ENCODE measurements at regions not wholly inside any gene's neighbourhood (a gene's known extent, or its start where the extent isn't known, plus 50 kb on each side); places are given as distances from the start of the nearest gene placed in this dataset.

DNA sequence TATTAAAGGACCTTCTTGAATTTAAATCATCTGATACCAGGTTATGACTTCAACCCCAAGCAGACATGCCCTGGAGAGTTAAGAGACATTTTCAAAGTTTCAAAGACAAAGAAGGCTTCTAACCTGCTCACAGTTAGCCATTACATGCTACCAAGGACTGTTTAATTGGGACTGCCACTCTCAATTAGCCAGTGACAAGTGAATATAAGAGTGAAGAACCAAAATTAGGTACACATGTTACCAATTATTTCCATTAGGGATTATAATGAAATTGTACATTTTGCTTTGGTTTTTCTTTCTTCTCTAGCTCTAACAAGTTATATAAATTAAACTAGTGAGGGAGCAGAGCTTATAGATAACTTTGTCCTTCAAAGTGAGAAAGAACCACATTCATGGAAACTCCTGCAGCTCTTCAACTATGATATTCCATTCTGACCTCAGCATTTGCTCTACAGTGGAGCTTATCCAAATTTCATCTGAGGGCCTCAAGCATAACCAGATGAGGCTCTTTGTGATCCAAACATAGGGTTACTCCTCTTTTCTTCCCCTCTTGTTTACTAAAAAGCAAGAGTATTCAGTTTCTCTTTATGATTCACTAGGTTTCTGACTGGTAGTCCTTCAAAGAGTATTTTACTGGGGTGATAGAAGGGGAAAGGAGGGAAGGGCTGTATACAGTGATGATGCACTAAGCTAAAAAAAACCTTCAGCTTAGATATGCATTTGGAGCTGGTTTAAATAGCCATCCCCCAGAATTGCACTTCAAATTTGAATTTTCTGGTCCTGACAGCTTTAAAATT, 91.3 kb downstream of the DUSP6 start:
- Histone ChIP-seq H3K4me3 (ENCODE audit: low read depth, low read length) (no peak overlapping the region), H3K4me2 (ENCODE audit: low read length) (no peak overlapping the region), H3K9ac (no peak overlapping the region), H3K27me3 (ENCODE audit: control insufficient read depth, insufficient read depth, low read length) (no peaks in the 10 kb centered on the region), H3K27ac (no peak overlapping the region), H3K9me3 (ENCODE audit: control insufficient read depth, low read length) (no peaks in the 10 kb centered on the region), H3K36me3 (ENCODE audit: control insufficient read depth, insufficient read depth, low read length) (no peaks in the 10 kb centered on the region), H3K4me1 (no peaks in the 10 kb centered on the region), H2AFZ (peak overlapping the region; percentile 24), H3K79me2 (no peaks in the 10 kb centered on the region)
- TF ChIP-seq, protein P1, sequence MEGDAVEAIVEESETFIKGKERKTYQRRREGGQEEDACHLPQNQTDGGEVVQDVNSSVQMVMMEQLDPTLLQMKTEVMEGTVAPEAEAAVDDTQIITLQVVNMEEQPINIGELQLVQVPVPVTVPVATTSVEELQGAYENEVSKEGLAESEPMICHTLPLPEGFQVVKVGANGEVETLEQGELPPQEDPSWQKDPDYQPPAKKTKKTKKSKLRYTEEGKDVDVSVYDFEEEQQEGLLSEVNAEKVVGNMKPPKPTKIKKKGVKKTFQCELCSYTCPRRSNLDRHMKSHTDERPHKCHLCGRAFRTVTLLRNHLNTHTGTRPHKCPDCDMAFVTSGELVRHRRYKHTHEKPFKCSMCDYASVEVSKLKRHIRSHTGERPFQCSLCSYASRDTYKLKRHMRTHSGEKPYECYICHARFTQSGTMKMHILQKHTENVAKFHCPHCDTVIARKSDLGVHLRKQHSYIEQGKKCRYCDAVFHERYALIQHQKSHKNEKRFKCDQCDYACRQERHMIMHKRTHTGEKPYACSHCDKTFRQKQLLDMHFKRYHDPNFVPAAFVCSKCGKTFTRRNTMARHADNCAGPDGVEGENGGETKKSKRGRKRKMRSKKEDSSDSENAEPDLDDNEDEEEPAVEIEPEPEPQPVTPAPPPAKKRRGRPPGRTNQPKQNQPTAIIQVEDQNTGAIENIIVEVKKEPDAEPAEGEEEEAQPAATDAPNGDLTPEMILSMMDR (IDR thresholded peaks at IDR 0.05) = no peak

DNA sequence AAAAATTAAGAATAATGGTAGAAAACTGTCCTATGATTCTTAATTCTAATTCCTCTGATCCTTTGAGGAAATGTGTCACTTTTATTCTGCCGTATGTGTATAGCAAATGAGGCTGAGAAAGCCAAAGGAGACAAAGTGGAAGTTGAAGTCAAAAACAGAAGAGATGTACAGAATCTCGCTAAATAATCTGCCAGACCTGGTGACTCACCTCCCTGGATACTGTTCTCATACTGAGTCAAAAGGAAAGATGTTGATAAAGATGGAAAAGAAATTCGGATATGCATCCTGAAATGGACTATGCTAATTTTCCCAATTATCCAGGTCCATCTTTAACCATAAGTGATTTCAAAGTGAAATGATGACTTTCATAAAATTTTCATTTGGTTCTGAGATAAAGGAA, 92.5 kb downstream of the DUSP6 start:
- H3K27ac ChIP-seq = no peak overlapping the region
- TF ChIP-seq, protein P1 (IDR thresholded peaks at IDR 0.05) = no peak
- H3K79me2 ChIP-seq = no peaks in the 10 kb centered on the region
- no peak overlapping the region for H3K4me2 ChIP-seq (ENCODE audit: low read length)
- H2AFZ ChIP-seq = no peak overlapping the region
- H3K27me3 ChIP-seq (ENCODE audit: control insufficient read depth, insufficient read depth, low read length) = no peaks in the 10 kb centered on the region
- H3K36me3 ChIP-seq (ENCODE audit: control insufficient read depth, insufficient read depth, low read length) = no peaks in the 10 kb centered on the region
- no peaks in the 10 kb centered on the region for H3K4me1 ChIP-seq
- no peak overlapping the region for H3K9ac ChIP-seq
- no peaks in the 10 kb centered on the region for H3K9me3 ChIP-seq (ENCODE audit: control insufficient read depth, low read length)
- H3K4me3 ChIP-seq (ENCODE audit: low read depth, low read length) = no peak overlapping the region

DNA sequence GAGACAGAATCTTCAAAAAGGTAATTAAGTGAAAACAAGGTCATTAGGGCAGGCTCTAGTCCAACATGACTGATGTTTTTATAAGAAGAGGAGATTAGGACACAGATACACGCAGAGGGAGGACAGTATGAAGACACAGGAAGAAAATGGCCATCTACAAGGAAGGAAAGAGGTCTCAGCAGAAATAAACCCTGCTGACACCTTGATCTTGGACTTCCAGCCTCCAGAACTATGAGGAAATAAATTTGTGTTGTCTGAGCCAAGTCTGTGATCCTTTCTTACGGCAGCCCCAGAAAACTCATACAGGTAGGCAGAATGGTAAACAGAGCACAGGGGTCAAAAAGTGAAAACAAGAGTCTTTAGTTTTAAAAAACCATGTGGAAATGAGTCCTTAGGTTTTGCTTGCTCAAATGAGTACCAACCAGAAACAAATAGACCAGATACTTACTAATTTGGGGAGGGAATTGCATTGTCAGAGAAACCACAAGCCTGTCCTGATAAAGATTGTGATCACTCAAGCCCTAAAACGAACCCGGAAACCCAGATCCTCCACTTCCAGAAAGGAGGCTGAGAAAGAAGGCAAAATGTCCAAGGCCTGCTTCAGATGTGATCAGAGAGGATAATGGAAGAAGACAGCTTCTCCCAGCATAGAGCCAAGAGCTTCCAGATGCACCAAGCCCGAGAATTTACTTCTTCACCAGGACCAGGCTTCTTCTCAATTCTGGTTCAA, 93.9 kb downstream of the DUSP6 start:
- no peak overlapping the region for H2AFZ ChIP-seq
- no peak overlapping the region for H3K4me3 ChIP-seq (ENCODE audit: low read depth, low read length)
- no peaks in the 10 kb centered on the region for H3K27me3 ChIP-seq (ENCODE audit: control insufficient read depth, insufficient read depth, low read length)
- no peaks in the 10 kb centered on the region for H3K79me2 ChIP-seq
- TF ChIP-seq, protein P1 (IDR thresholded peaks at IDR 0.05) = no peak
- H3K4me1 ChIP-seq = no peaks in the 10 kb centered on the region
- no peaks in the 10 kb centered on the region for H3K9me3 ChIP-seq (ENCODE audit: control insufficient read depth, low read length)
- no peak overlapping the region for H3K4me2 ChIP-seq (ENCODE audit: low read length)
- no peaks in the 10 kb centered on the region for H3K36me3 ChIP-seq (ENCODE audit: control insufficient read depth, insufficient read depth, low read length)
- no peak overlapping the region for H3K27ac ChIP-seq
- H3K9ac ChIP-seq = no peak overlapping the region

DNA sequence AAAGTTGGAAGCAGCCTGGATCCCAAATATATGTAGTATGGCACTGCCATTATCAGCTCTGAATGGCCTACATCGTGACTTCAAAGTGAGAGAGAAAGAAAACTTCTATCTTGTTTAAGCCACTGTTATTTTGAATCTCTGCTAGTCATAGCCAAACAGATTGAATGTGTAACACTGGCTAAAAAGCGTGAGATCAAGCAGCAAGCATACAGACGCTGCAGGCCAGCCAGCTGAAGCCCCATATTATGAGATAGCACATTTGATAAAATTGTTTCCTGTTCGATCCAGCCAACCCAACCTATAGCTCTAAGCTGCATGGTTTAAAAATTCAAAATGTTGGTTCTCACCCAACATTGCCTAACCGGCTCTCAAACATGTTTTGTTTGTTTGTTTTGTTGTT, 95.0 kb downstream of the DUSP6 start:
- TF ChIP-seq, protein P1 (IDR thresholded peaks at IDR 0.05) = no peak
- Histone ChIP-seq H3K36me3 (ENCODE audit: control insufficient read depth, insufficient read depth, low read length) (no peaks in the 10 kb centered on the region), H3K9ac (no peak overlapping the region), H3K4me3 (ENCODE audit: low read depth, low read length) (no peak overlapping the region), H3K27me3 (ENCODE audit: control insufficient read depth, insufficient read depth, low read length) (no peaks in the 10 kb centered on the region), H3K4me2 (ENCODE audit: low read length) (no peak overlapping the region), H3K27ac (no peak overlapping the region), H3K4me1 (peaks cover 6% of the 10 kb centered on the region), H3K9me3 (ENCODE audit: control insufficient read depth, low read length) (no peaks in the 10 kb centered on the region), H2AFZ (peak overlapping the region; percentile 9), H3K79me2 (no peaks in the 10 kb centered on the region)
